GM21447 (cell line): ENCODE measurements at regions not wholly inside any gene's neighbourhood (a gene's known extent, or its start where the extent isn't known, plus 50 kb on each side); places are given as distances from the start of the nearest gene placed in this dataset.

ENCODE experiments used
- ATAC-seq: cut with Tn5 transposase; IDR thresholded peaks from one replicate; pipeline ENCODE4 v1.9.1; 2021; ENCODE audit not compliant: unreplicated experiment

GRCh38 chr12:65596514-65597091 is 227.7 kb upstream of the HMGA2 start:
- ATAC-seq, result no peak

GRCh38 chr12:65597527-65597926 is 226.8 kb upstream of the HMGA2 start:
- no peak for ATAC-seq

GRCh38 chr12:65598688-65599087 is 225.6 kb upstream of the HMGA2 start:
- no peak for ATAC-seq

GRCh38 chr12:65602253-65602609 is 222.1 kb upstream of the HMGA2 start:
- no peak for ATAC-seq

GRCh38 chr12:65602610-65603295 is 221.5 kb upstream of the HMGA2 start:
- peak; percentile 66 for ATAC-seq

- ATAC-seq, result no peak
These were observed 220.6 kb upstream of the HMGA2 start for GRCh38 chr12:65603438-65604351.

GRCh38 chr12:65605019-65605418 is 219.3 kb upstream of the HMGA2 start:
- no peak for ATAC-seq

- ATAC-seq, result no peak
These were observed 218.1 kb upstream of the HMGA2 start for GRCh38 chr12:65606008-65606766.

GRCh38 chr12:65607401-65607841 is 216.9 kb upstream of the HMGA2 start:
- no peak for ATAC-seq

GRCh38 chr12:65608319-65608916 is 215.9 kb upstream of the HMGA2 start:
- no peak for ATAC-seq

GRCh38 chr12:65609359-65609771 is 214.9 kb upstream of the HMGA2 start:
- ATAC-seq, result no peak

- ATAC-seq, result no peak
These were observed 212.9 kb upstream of the HMGA2 start for GRCh38 chr12:65611396-65611795.

GRCh38 chr12:65612440-65612839 is 211.8 kb upstream of the HMGA2 start:
- no peak for ATAC-seq

GRCh38 chr12:65613692-65614091 is 210.6 kb upstream of the HMGA2 start:
- ATAC-seq, result no peak

- no peak for ATAC-seq
These were observed 209.9 kb upstream of the HMGA2 start for GRCh38 chr12:65614259-65614889.

GRCh38 chr12:65615118-65615517 is 209.2 kb upstream of the HMGA2 start:
- no peak for ATAC-seq

GRCh38 chr12:65616022-65616421 is 208.3 kb upstream of the HMGA2 start:
- no peak for ATAC-seq

GRCh38 chr12:65618588-65618987 is 205.7 kb upstream of the HMGA2 start:
- no peak for ATAC-seq

- no peak for ATAC-seq
These were observed 205.3 kb upstream of the HMGA2 start for GRCh38 chr12:65619018-65619417.

- ATAC-seq, result no peak
These were observed 204.2 kb upstream of the HMGA2 start for GRCh38 chr12:65620046-65620445.
